GM23248 (cell line): ENCODE measurements at regions not wholly inside any gene's neighbourhood (a gene's known extent, or its start where the extent isn't known, plus 50 kb on each side); places are given as distances from the start of the nearest gene placed in this dataset.

Source experiments
- DNase-seq: peaks from one replicate; pipeline ENCODE4 v3.0.0-alpha.2; 2015
- H2AFZ ChIP-seq: fragments of 200-600 bp; sonication (generic); 2 replicates; pipeline ENCODE4 v1.6.1; 2016; ENCODE audit warnings: antibody characterized with exemption
- H3F3A ChIP-seq: fragments of 200-600 bp; sonication (generic); 2 replicates; pipeline ENCODE4 v1.6.1; 2016; ENCODE audit warnings: mild to moderate bottlenecking, antibody characterized with exemption, mixed run types; ENCODE audit not compliant: insufficient read depth
- H3K27ac ChIP-seq: fragments of 200-600 bp; sonication (generic); 2 replicates; pipeline ENCODE4 v1.5.1; 2016; ENCODE audit warnings: mild to moderate bottlenecking
- H3K27me3 ChIP-seq: fragments of 200-600 bp; sonication (generic); replicated peaks from 2 replicates; pipeline ENCODE4 v1.6.1; 2016; ENCODE audit warnings: mild to moderate bottlenecking; ENCODE audit not compliant: insufficient read depth
- H3K36me3 ChIP-seq: fragments of 200-600 bp; sonication (generic); 2 replicates; pipeline ENCODE4 v1.6.1; 2016; ENCODE audit warnings: low read depth, mild to moderate bottlenecking
- H3K4me1 ChIP-seq: fragments of 200-600 bp; sonication (generic); 2 replicates; pipeline ENCODE4 v1.6.1; 2016; ENCODE audit warnings: mild to moderate bottlenecking; ENCODE audit not compliant: insufficient read depth
- H3K4me2 ChIP-seq: fragments of 200-600 bp; sonication (generic); one replicate; pipeline ENCODE4 v1.6.1; 2016; ENCODE audit warnings: mild to moderate bottlenecking; ENCODE audit not compliant: unreplicated experiment
- H3K4me3 ChIP-seq: fragments of 200-600 bp; sonication (generic); 2 replicates; pipeline ENCODE4 v1.5.1; 2016; ENCODE audit warnings: mild to moderate bottlenecking
- H3K79me2 ChIP-seq: fragments of 200-600 bp; sonication (generic); 2 replicates; pipeline ENCODE4 v1.6.1; 2016; ENCODE audit warnings: mild to moderate bottlenecking; ENCODE audit not compliant: insufficient read depth
- H3K9ac ChIP-seq: fragments of 200-600 bp; sonication (generic); 2 replicates; pipeline ENCODE4 v1.6.1; 2016; ENCODE audit warnings: mild to moderate bottlenecking
- H3K9me2 ChIP-seq: fragments of 200-600 bp; sonication (generic); 2 replicates; pipeline ENCODE4 v1.6.1; 2016; ENCODE audit warnings: mixed run types, mild to moderate bottlenecking, moderate library complexity; ENCODE audit not compliant: insufficient read depth
- H3K9me3 ChIP-seq: fragments of 200-600 bp; sonication (generic); one replicate; pipeline ENCODE4 v1.6.1; 2017; ENCODE audit warnings: low read depth
- H4K20me1 ChIP-seq: fragments of 200-600 bp; sonication (generic); 2 replicates; pipeline ENCODE4 v1.6.0; 2016; ENCODE audit not compliant: insufficient read depth
- EZH2 ChIP-seq: fragments of 200-600 bp; sonication (generic); IDR thresholded peaks from 2 replicates; pipeline ENCODE4 v1.6.1; 2018; ENCODE audit warnings: antibody characterized with exemption, mild to moderate bottlenecking; ENCODE audit not compliant: insufficient read depth, poor library complexity, severe bottlenecking
- EZH2phosphoT487 ChIP-seq: fragments of 200-600 bp; sonication (generic); IDR thresholded peaks from 2 replicates; pipeline ENCODE4 v1.6.1; 2018; ENCODE audit warnings: antibody characterized with exemption, moderate library complexity, mild to moderate bottlenecking, low read depth; ENCODE audit not compliant: insufficient read depth
- WGBS, 2 experiments: methylation state at CpG; one replicate each; pipeline ENCODE4 v1.1.6; 2015 to 2017; ENCODE audit warnings: low lambda C conversion rate in 2 of 2, low coverage in 1 of 2; ENCODE audit errors: missing lambda C conversion rate in 2 of 2; 5-methylcytosine and 5-hydroxymethylcytosine counted together
- in situ Hi-C: fragments of 300-500 bp; cut with MboI; formaldehyde crosslinking; loops from 2 replicates; pipeline ENCODE4 v1.15.0; 2020

GRCh38 chr18:40864846-40865245 is 1090.2 kb upstream of the PIK3C3 start:
- WGBS, 2 experiments = 65 to 72% methylated on average over 2 of the region's 2 CpGs

GRCh38 chr18:40863801-40864200 is 1091.2 kb upstream of the PIK3C3 start:
- Histone ChIP-seq H3K36me3 (no peaks in the 10 kb centered on the region), H3K9me2 (0 out of 2 replicates have a peak, but pooled peaks cover 5% of the 10 kb centered on the region), H3K4me2 (no peak overlapping the region), H3K9ac (no peak overlapping the region), H3K79me2 (no peaks in the 10 kb centered on the region), H3K9me3 (no peaks in the 10 kb centered on the region), H3F3A (peaks cover 18% of the 10 kb centered on the region), H3K27ac (no peak overlapping the region), H3K27me3 (no peaks in the 10 kb centered on the region), H4K20me1 (no peaks in the 10 kb centered on the region), H2AFZ (no peak overlapping the region), H3K4me3 (no peak overlapping the region), H3K4me1 (peaks cover 29% of the 10 kb centered on the region)
- 35 to 44% methylated on average over 3 of the region's 3 CpGs for WGBS, 2 experiments
- in situ Hi-C loops = no loop called here
- no peak for DNase-seq
- no peak for TF ChIP-seq EZH2phosphoT487

More at GRCh38 chr18:40864846-40865245, 1090.2 kb upstream of the PIK3C3 start:
- Histone ChIP-seq H3K9me2 (0 out of 2 replicates have a peak, but pooled peaks cover 5% of the 10 kb centered on the region), H4K20me1 (no peaks in the 10 kb centered on the region), H3K27ac (no peak overlapping the region), H3K9me3 (no peaks in the 10 kb centered on the region), H2AFZ (peak overlapping the region; percentile 45; the same call in 1 of the 2 replicates), H3K4me2 (no peak overlapping the region), H3F3A (peaks cover 18% of the 10 kb centered on the region), H3K36me3 (no peaks in the 10 kb centered on the region), H3K79me2 (no peaks in the 10 kb centered on the region), H3K27me3 (no peaks in the 10 kb centered on the region), H3K4me1 (peaks cover 31% of the 10 kb centered on the region), H3K9ac (no peak overlapping the region), H3K4me3 (no peak overlapping the region)
- TF ChIP-seq EZH2 (no peak), EZH2phosphoT487 (no peak)
- in situ Hi-C loops = no loop called here
- no peak for DNase-seq

GRCh38 chr18:40860189-40860588 is 1094.8 kb upstream of the PIK3C3 start:
- Histone ChIP-seq H3K9me2 (0 out of 2 replicates have a peak, but pooled peaks cover 5% of the 10 kb centered on the region), H4K20me1 (no peaks in the 10 kb centered on the region), H3K4me3 (no peak overlapping the region), H3K36me3 (no peaks in the 10 kb centered on the region), H3K27ac (no peak overlapping the region), H3F3A (no peaks in the 10 kb centered on the region), H2AFZ (no peak overlapping the region), H3K4me1 (0 out of 2 replicates have a peak, but pooled peaks cover 4% of the 10 kb centered on the region), H3K9me3 (no peaks in the 10 kb centered on the region), H3K27me3 (no peaks in the 10 kb centered on the region), H3K4me2 (no peak overlapping the region), H3K9ac (no peak overlapping the region), H3K79me2 (no peaks in the 10 kb centered on the region)
- TF ChIP-seq EZH2phosphoT487 (no peak), EZH2 (no peak)
- DNase-seq = no peak
- in situ Hi-C loops = no loop called here
- WGBS, 2 experiments = 45 to 53% methylated on average over 2 of the region's 2 CpGs

GRCh38 chr18:40855661-40856060 is 1099.4 kb upstream of the PIK3C3 start:
- TF ChIP-seq EZH2 (no peak), EZH2phosphoT487 (no peak)
- Histone ChIP-seq H4K20me1 (no peaks in the 10 kb centered on the region), H3K4me2 (no peak overlapping the region), H3K4me1 (peaks cover 5% of the 10 kb centered on the region; the same call in 1 of the 2 replicates), H3K79me2 (no peaks in the 10 kb centered on the region), H2AFZ (no peak overlapping the region), H3K4me3 (no peak overlapping the region), H3F3A (no peaks in the 10 kb centered on the region), H3K36me3 (no peaks in the 10 kb centered on the region), H3K9me3 (no peaks in the 10 kb centered on the region), H3K9me2 (no peaks in the 10 kb centered on the region), H3K27me3 (no peaks in the 10 kb centered on the region), H3K9ac (no peak overlapping the region), H3K27ac (no peak overlapping the region)
- 38 to 42% methylated on average over 4 of the region's 4 CpGs for WGBS, 2 experiments
- in situ Hi-C loops = no loop called here
- DNase-seq = no peak

- H3F3A ChIP-seq = no peaks in the 10 kb centered on the region
- no peaks in the 10 kb centered on the region for H3K36me3 ChIP-seq
- H3K4me2 ChIP-seq = no peak overlapping the region
- 69 to 76% methylated on average over 2 of the region's 2 CpGs for WGBS, 2 experiments
- H4K20me1 ChIP-seq = no peaks in the 10 kb centered on the region
- H3K9me2 ChIP-seq = no peaks in the 10 kb centered on the region
- TF ChIP-seq EZH2 (no peak), EZH2phosphoT487 (no peak)
- H2AFZ ChIP-seq = no peak overlapping the region
- no peak overlapping the region for H3K9ac ChIP-seq
- in situ Hi-C loops = no loop called here
- DNase-seq = no peak
- H3K27me3 ChIP-seq = no peaks in the 10 kb centered on the region
- no peaks in the 10 kb centered on the region for H3K9me3 ChIP-seq
- no peak overlapping the region for H3K4me3 ChIP-seq
- H3K27ac ChIP-seq = no peak overlapping the region
- H3K4me1 ChIP-seq = peaks cover 7% of the 10 kb centered on the region; the same call in 1 of the 2 replicates
- no peaks in the 10 kb centered on the region for H3K79me2 ChIP-seq
Measured at GRCh38 chr18:40852406-40852805, 1102.6 kb upstream of the PIK3C3 start.
